Neural crest cell (in vitro differentiated cells): ENCODE measurements at regions not wholly inside any gene's neighbourhood (a gene's known extent, or its start where the extent isn't known, plus 50 kb on each side); places are given as distances from the start of the nearest gene placed in this dataset.
"Not testable (repeated sequence)": the region's sequence is repeated elsewhere in the genome, so short reads cannot be mapped to it uniquely, and the experiment has no call there.

ENCODE experiments used
- DNase-seq: peaks from one replicate; pipeline ENCODE4 v3.0.0; 2021; ENCODE audit warnings: low read depth, mixed read lengths, low spot score
- H3K27ac Mint-ChIP-seq: one replicate; pipeline ENCODE4 v1.8.0; 2021; ENCODE audit warnings: mild to moderate bottlenecking, mixed read lengths; ENCODE audit not compliant: unreplicated experiment
- H3K27me3 Mint-ChIP-seq: 2 replicates; pipeline ENCODE4 v1.8.0; 2021; ENCODE audit warnings: low read depth, mild to moderate bottlenecking, mixed read lengths
- H3K36me3 Mint-ChIP-seq: 2 replicates; pipeline ENCODE4 v1.8.0; 2021; ENCODE audit warnings: low read depth, mild to moderate bottlenecking, mixed read lengths
- H3K4me1 Mint-ChIP-seq: 2 replicates; pipeline ENCODE4 v1.8.0; 2021; ENCODE audit warnings: mixed read lengths
- H3K4me3 Mint-ChIP-seq: one replicate; pipeline ENCODE4 v1.8.0; 2021; ENCODE audit warnings: mild to moderate bottlenecking, mixed read lengths
- H3K9me3 Mint-ChIP-seq: 2 replicates; pipeline ENCODE4 v1.8.0; 2021; ENCODE audit warnings: mixed read lengths
- TF ChIP-seq, protein P1 (sequence below): fragments of 200-600 bp; sonication (generic); conservative IDR thresholded peaks from 2 replicates; pipeline ENCODE4 v1.5.0; 2021; ENCODE audit warnings: antibody characterized with exemption, mild to moderate bottlenecking

DNA sequence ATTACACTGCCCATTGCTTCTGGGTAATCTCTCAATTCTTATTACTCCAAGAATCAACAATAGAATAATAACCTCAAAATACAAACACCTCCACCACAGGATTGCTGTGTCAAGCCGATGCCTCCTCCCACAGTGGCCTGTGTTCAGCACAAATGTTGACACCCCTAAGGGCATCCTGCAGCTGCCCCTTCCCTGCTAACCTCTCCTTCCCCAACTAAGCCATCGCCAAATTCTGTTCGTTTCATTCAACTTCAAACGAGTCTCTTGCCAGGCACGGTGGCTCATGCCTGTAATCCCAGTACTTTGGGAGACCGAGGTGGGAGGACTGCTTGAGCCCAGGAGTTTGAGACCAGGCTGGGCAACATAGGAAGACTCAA lies 155.2 kb downstream of the ATP6V0E2 start:
- H3K4me3 Mint-ChIP-seq, H3K4me1 Mint-ChIP-seq, H3K9me3 Mint-ChIP-seq, DNase-seq, H3K27me3 Mint-ChIP-seq, H3K27ac Mint-ChIP-seq, H3K36me3 Mint-ChIP-seq: not testable (repeated sequence)

DNA sequence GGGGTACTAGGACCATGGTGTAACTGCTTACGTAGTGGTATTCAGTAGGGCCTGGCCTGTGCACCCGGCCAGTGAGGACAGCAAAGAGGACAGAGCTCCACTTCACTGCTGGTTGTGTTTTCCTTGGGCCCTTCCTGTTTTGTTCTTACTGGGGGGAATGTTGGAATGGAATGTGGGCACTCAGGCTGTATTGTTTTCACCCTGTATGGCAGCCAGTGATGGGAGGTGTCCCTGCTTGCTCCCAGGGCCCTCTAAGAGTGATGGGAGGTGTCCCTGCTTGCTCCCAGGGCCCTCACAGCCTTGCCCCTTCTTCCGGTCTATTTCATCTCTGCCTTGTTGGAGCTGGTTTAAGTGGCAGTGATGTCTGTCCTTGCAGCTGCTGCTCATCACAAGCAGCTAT lies 158.0 kb downstream of the ATP6V0E2 start:
- not testable (repeated sequence) for H3K4me3 Mint-ChIP-seq, H3K9me3 Mint-ChIP-seq, DNase-seq, H3K27me3 Mint-ChIP-seq, H3K36me3 Mint-ChIP-seq, H3K4me1 Mint-ChIP-seq, H3K27ac Mint-ChIP-seq

DNA sequence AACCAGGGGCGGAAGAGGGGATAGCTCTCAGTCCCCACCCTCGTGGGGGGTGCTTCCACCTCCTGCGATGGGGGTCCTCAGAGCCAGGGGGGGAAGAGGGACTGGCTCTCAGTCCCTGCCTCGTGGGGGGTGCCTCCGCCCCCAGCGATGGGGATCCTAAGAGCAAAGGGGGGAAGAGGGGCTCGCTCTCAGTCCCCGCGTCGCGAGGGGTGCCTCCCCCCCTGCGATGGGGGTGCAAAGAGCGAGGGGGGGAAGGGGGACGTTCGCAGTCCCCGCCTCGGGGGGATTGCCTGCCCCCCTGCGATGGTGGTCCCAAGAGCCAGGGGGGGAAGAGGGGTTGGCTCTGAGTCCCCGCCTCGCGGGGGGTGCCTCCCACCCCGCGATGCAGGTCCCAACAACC lies 159.9 kb downstream of the ATP6V0E2 start:
- H3K4me3 Mint-ChIP-seq, DNase-seq, H3K9me3 Mint-ChIP-seq, H3K27me3 Mint-ChIP-seq, H3K27ac Mint-ChIP-seq, H3K36me3 Mint-ChIP-seq, H3K4me1 Mint-ChIP-seq: not testable (repeated sequence)

DNA sequence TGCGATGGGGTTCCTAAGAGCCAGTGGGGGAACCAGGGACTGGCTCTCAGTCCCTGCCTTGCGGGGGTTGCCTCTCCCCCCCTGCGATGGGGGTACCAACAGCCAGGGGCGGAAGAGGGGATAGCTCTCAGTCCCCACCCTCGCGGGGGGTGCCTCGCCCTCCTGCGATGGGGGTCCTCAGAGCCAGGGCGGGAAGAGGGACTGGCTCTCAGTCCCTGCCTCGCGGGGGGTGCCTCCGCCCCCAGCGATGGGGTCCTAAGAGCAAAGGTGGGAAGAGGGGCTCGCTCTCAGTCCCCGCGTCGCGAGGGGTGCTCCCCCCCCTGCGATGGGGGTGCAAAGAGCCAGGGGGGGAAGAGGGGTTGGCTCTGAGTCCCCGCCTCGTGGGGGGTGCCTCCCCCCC lies 162.0 kb downstream of the ATP6V0E2 start:
- H3K9me3 Mint-ChIP-seq, DNase-seq, H3K27me3 Mint-ChIP-seq, H3K36me3 Mint-ChIP-seq, H3K4me1 Mint-ChIP-seq, H3K27ac Mint-ChIP-seq, H3K4me3 Mint-ChIP-seq: not testable (repeated sequence)

GRCh38 chr7:150039061-150039460 lies 165.3 kb downstream of the ATP6V0E2 start:
- not testable (repeated sequence) for H3K27ac Mint-ChIP-seq, H3K27me3 Mint-ChIP-seq, DNase-seq, H3K36me3 Mint-ChIP-seq, H3K9me3 Mint-ChIP-seq, H3K4me1 Mint-ChIP-seq, H3K4me3 Mint-ChIP-seq

DNA sequence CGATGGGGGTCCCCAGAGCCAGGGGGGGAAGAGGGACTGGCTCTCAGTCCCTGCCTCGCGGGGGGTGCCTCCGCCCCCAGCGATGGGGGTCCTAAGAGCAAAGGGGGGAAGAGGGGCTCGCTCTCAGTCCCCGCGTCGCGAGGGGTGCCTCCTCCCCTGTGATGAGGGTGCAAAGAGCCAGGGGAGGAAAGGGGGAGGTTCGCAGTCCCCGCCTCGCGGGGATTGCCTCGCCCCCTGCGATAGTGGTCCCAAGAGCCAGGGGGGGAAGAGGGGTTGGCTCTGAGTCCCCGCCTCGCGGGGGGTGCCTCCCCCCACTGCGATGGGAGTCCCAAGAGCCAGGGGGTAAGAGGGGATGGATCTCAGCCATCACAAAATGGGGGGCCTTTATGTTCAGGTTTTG lies 168.5 kb downstream of the ATP6V0E2 start:
- H3K4me1 Mint-ChIP-seq, H3K36me3 Mint-ChIP-seq, DNase-seq, H3K4me3 Mint-ChIP-seq, H3K27ac Mint-ChIP-seq, H3K9me3 Mint-ChIP-seq: not testable (repeated sequence)
- peaks cover 35% of the 10 kb centered on the region for H3K27me3 Mint-ChIP-seq

DNA sequence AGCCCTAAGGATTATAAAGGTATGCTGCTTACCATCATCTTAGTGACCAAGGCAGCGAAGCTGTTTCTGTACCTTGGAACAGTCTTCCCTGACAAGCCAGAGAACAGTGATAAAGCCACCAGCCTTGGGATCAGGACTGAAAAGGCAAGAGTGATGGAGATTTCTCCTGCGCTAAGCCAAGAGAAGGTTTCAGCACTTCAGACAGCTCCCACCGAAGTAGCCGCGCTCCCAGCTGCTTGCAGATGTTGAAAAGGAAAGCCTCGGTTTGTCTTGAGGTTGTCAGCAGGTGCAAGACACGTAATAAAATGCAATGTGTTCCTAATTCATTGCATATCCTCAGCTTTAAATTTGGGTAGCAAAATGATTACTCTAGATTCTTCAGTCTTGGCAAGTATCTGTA lies 171.0 kb downstream of the ATP6V0E2 start:
- H3K4me1 Mint-ChIP-seq, H3K4me3 Mint-ChIP-seq, H3K9me3 Mint-ChIP-seq, H3K27ac Mint-ChIP-seq, H3K36me3 Mint-ChIP-seq: not testable (repeated sequence)
- peaks cover 48% of the 10 kb centered on the region for H3K27me3 Mint-ChIP-seq
- peak; percentile 43 for DNase-seq

GRCh38 chr7:150045596-150045995 lies 171.8 kb downstream of the ATP6V0E2 start:
- peaks cover 55% of the 10 kb centered on the region for H3K27me3 Mint-ChIP-seq
- not testable (repeated sequence) for H3K4me1 Mint-ChIP-seq, H3K9me3 Mint-ChIP-seq, H3K36me3 Mint-ChIP-seq, DNase-seq, H3K27ac Mint-ChIP-seq
- TF ChIP-seq, protein P1, sequence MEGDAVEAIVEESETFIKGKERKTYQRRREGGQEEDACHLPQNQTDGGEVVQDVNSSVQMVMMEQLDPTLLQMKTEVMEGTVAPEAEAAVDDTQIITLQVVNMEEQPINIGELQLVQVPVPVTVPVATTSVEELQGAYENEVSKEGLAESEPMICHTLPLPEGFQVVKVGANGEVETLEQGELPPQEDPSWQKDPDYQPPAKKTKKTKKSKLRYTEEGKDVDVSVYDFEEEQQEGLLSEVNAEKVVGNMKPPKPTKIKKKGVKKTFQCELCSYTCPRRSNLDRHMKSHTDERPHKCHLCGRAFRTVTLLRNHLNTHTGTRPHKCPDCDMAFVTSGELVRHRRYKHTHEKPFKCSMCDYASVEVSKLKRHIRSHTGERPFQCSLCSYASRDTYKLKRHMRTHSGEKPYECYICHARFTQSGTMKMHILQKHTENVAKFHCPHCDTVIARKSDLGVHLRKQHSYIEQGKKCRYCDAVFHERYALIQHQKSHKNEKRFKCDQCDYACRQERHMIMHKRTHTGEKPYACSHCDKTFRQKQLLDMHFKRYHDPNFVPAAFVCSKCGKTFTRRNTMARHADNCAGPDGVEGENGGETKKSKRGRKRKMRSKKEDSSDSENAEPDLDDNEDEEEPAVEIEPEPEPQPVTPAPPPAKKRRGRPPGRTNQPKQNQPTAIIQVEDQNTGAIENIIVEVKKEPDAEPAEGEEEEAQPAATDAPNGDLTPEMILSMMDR, result peak; percentile 40
- peak overlapping the region; percentile 19 for H3K4me3 Mint-ChIP-seq

DNA sequence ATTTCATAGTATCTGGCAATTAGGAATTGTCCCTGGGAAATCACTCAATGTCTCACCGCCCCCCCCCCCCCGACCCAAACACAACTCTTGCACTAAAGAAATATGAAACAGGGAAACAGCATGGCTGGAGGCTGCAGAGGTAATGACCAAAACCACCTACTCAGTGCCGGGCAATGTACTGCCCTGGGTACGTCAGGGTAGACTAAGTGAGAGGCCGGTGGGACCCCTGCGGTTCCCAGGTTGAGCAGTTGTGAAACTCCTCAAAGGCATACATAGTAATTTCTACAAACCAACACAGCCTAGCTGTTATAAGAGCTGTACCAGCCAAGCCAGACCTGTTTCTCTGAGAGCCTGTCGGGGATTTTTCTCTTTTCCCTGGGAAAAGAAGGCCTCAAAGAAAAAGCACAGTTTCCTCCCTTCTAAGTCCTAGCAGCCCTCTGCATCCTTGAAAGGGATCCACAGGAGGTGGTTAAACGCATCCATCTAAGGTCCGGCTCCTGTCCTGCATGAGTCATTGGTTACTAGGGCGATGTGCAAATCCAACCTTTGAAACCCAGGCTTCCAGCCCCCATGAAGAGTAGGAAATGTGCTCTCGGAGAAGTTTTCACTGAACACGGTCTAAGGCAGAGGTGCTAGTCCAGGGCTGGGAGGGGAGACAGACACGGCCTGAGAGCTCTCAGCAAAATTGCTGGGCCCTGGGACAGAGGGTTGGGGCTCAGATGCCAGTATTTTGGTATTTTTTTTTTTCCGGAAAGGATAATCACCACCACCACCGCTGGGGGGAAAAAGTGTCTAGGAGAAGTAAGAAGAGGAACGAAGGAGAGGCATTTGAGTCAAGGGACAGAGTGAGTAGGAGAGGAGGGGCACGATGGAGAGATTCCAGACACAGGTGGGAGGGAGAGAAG lies 172.8 kb downstream of the ATP6V0E2 start:
- Mint-ChIP-seq H3K27me3 (peaks cover 59% of the 10 kb centered on the region), H3K4me3 (peak overlapping the region; percentile 78)
- DNase-seq, H3K9me3 Mint-ChIP-seq, H3K4me1 Mint-ChIP-seq, H3K27ac Mint-ChIP-seq, H3K36me3 Mint-ChIP-seq: not testable (repeated sequence)

DNA sequence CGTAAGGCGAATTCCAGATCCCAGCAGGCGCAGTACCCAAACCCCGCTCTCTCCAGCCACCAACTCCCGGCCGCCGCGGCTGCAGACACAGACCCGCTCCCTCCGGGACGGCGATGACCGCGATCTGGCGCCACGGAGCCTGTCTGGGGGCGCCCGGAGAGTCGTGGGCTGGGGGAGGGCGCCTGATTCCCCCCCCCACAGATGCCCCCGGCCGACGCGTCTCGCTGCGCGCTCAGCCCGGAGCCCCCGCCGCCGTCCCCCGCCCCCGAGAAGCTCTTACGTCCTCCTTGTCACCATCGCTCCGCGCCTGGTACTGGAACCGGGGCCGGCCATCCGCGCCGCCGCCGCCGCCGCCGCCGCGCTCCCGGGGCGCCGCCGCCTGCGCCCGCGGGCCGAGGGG lies 173.6 kb downstream of the ATP6V0E2 start:
- not testable (repeated sequence) for H3K9me3 Mint-ChIP-seq, H3K36me3 Mint-ChIP-seq, DNase-seq, H3K4me1 Mint-ChIP-seq, H3K27ac Mint-ChIP-seq
- Mint-ChIP-seq H3K4me3 (peak overlapping the region; percentile 78), H3K27me3 (peaks cover 66% of the 10 kb centered on the region)

DNA sequence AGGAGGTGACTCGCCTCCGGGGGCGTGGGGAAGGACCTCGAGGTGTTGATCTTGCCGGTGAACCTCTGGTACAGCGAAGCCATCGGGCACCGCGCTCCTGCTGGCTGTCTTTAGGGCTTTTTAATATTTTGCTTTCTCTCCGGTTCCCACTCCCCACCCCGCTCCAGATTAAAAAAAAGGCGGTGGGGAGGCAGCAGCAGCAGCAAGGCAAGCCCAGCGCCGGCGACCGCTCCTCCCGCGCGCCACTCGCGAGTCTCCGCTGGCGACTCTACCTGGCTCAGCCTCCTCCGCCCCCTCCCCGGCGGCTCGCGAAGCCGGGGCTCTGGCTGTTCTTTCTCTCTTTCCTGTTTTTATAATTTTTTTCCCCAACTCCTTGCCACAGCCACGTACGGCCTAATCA lies 174.0 kb downstream of the ATP6V0E2 start:
- H3K27ac Mint-ChIP-seq, H3K4me1 Mint-ChIP-seq, H3K36me3 Mint-ChIP-seq, H3K9me3 Mint-ChIP-seq: not testable (repeated sequence)
- peaks cover 68% of the 10 kb centered on the region for H3K27me3 Mint-ChIP-seq
- DNase-seq, result peak; percentile 3
- peak overlapping the region; percentile 74 for H3K4me3 Mint-ChIP-seq

GRCh38 chr7:150048244-150049011 lies 174.7 kb downstream of the ATP6V0E2 start:
- H3K9me3 Mint-ChIP-seq, H3K27ac Mint-ChIP-seq, H3K36me3 Mint-ChIP-seq: not testable (repeated sequence)
- H3K27me3 Mint-ChIP-seq, result peaks cover 72% of the 10 kb centered on the region
- DNase-seq, result peak; percentile 21
- H3K4me3 Mint-ChIP-seq, result peak overlapping the region; percentile 74
- peaks cover 11% of the 10 kb centered on the region for H3K4me1 Mint-ChIP-seq
